Bronchial epithelial cell (primary cell): ENCODE measurements at regions not wholly inside any gene's neighbourhood (a gene's known extent, or its start where the extent isn't known, plus 50 kb on each side); places are given as distances from the start of the nearest gene placed in this dataset.
"Not testable (repeated sequence)": the region's sequence is repeated elsewhere in the genome, so short reads cannot be mapped to it uniquely, and the experiment has no call there.

Source experiments
- DNase-seq: peaks from one replicate; pipeline ENCODE4 v3.0.0-alpha.2; 2010; ENCODE audit warnings: low read depth
- FAIRE-seq: peaks from 2 replicates; lab custom pipeline; 2011; peaks lifted over from hg19 to GRCh38; lab: Jason Lieb, UNC
- H3K27me3 ChIP-seq: 2 replicates; pipeline ENCODE4 v1.5.1; 2011; ENCODE audit warnings: low read length; ENCODE audit not compliant: control insufficient read depth, insufficient read depth
- H3K36me3 ChIP-seq: 2 replicates; pipeline ENCODE4 v1.5.1; 2011; ENCODE audit warnings: low read length; ENCODE audit not compliant: control insufficient read depth, insufficient read depth
- H3K4me3 ChIP-seq: 2 replicates; pipeline ENCODE4 v1.5.1; 2011; ENCODE audit warnings: mild to moderate bottlenecking, low read depth, low read length, control low read depth
- CTCF ChIP-seq: IDR thresholded peaks from 2 replicates; pipeline ENCODE4 v1.5.1; 2011; ENCODE audit warnings: mild to moderate bottlenecking, moderate library complexity, low read length, control low read depth, inconsistent platforms; ENCODE audit not compliant: insufficient read depth, severe bottlenecking

- FAIRE-seq = no peak
- Histone ChIP-seq H3K4me3 (no peak overlapping the region), H3K36me3 (no peaks in the 10 kb centered on the region), H3K27me3 (peaks cover 3% of the 10 kb centered on the region)
- DNase-seq = no peak
- TF ChIP-seq CTCF = no peak
These were observed 54.8 kb upstream of the DAAM1 start for GRCh38 chr14:59133709-59134108.

GRCh38 chr14:59134307-59134706 lies 54.2 kb upstream of the DAAM1 start:
- TF ChIP-seq CTCF = no peak
- H3K27me3 ChIP-seq = peaks cover 3% of the 10 kb centered on the region

GRCh38 chr14:59137256-59137655 lies 51.2 kb upstream of the DAAM1 start:
- TF ChIP-seq CTCF = no peak
- FAIRE-seq (no peak), DNase-seq (no peak)
- H3K36me3 ChIP-seq = no peaks in the 10 kb centered on the region
- peaks cover 3% of the 10 kb centered on the region for H3K27me3 ChIP-seq
- H3K4me3 ChIP-seq = no peak overlapping the region

More at GRCh38 chr14:59134307-59134706, 54.2 kb upstream of the DAAM1 start:
- DNase-seq = no peak
- no peak overlapping the region for H3K4me3 ChIP-seq
- FAIRE-seq = no peak
- H3K36me3 ChIP-seq = no peaks in the 10 kb centered on the region

GRCh38 chr14:59138576-59138975 lies 49.9 kb upstream of the DAAM1 start:
- not testable (repeated sequence) for DNase-seq, H3K36me3 ChIP-seq, H3K27me3 ChIP-seq, FAIRE-seq, H3K4me3 ChIP-seq
